ENCODE measurements at regions not wholly inside any gene's neighbourhood (a gene's known extent, or its start where the extent isn't known, plus 50 kb on each side); places are given as distances from the start of the nearest gene placed in this dataset.

- no peak for DNase-seq
Measured at GRCh38 chr18:71194438-71194837, 905.6 kb downstream of the SOCS6 start.

- no peak for DNase-seq
Measured at GRCh38 chr18:71189581-71189980, 900.7 kb downstream of the SOCS6 start.

GRCh38 chr18:71168557-71169145, 879.8 kb downstream of the SOCS6 start:
- DNase-seq, result no peak

- no peak for DNase-seq
Measured at GRCh38 chr18:71136487-71136886, 847.6 kb downstream of the SOCS6 start.

- no peak for DNase-seq
Measured at GRCh38 chr18:71134122-71134521, 845.3 kb downstream of the SOCS6 start.

GRCh38 chr18:71131918-71132317, 843.1 kb downstream of the SOCS6 start:
- DNase-seq, result no peak

- DNase-seq, result no peak
Measured at GRCh38 chr18:71130351-71130750, 841.5 kb downstream of the SOCS6 start.

- DNase-seq, result no peak
Measured at GRCh38 chr18:71125581-71125980, 836.7 kb downstream of the SOCS6 start.

GRCh38 chr18:71116535-71116934, 827.7 kb downstream of the SOCS6 start:
- no peak for DNase-seq

GRCh38 chr18:71115261-71115660, 826.4 kb downstream of the SOCS6 start:
- DNase-seq, result no peak

- DNase-seq, result no peak
Measured at GRCh38 chr18:71114550-71115210, 825.8 kb downstream of the SOCS6 start.

- DNase-seq, result no peak
Measured at GRCh38 chr18:71107244-71107643, 818.4 kb downstream of the SOCS6 start.

GRCh38 chr18:71106701-71107100, 817.9 kb downstream of the SOCS6 start:
- no peak for DNase-seq

GRCh38 chr18:71105994-71106546, 817.2 kb downstream of the SOCS6 start:
- no peak for DNase-seq

- no peak for DNase-seq
Measured at GRCh38 chr18:71105078-71105819, 816.4 kb downstream of the SOCS6 start.

- DNase-seq, result no peak
Measured at GRCh38 chr18:71079606-71080005, 790.8 kb downstream of the SOCS6 start.

- no peak for DNase-seq
Measured at GRCh38 chr18:71077451-71077850, 788.6 kb downstream of the SOCS6 start.

GRCh38 chr18:71075147-71075546, 786.3 kb downstream of the SOCS6 start:
- no peak for DNase-seq

GRCh38 chr18:71068338-71068737, 779.5 kb downstream of the SOCS6 start:
- no peak for DNase-seq

- DNase-seq, result no peak
Measured at GRCh38 chr18:71049893-71050292, 761.0 kb downstream of the SOCS6 start.

GRCh38 chr18:71047882-71048281, 759.0 kb downstream of the SOCS6 start:
- DNase-seq, result no peak

- no peak for DNase-seq
Measured at GRCh38 chr18:71045331-71046065, 756.7 kb downstream of the SOCS6 start.

- DNase-seq, result no peak
Measured at GRCh38 chr18:71040161-71040560, 751.3 kb downstream of the SOCS6 start.

All from T1000 (cell line).